ENCODE measurements at regions not wholly inside any gene's neighbourhood (a gene's known extent, or its start where the extent isn't known, plus 50 kb on each side); places are given as distances from the start of the nearest gene placed in this dataset.

DNA sequence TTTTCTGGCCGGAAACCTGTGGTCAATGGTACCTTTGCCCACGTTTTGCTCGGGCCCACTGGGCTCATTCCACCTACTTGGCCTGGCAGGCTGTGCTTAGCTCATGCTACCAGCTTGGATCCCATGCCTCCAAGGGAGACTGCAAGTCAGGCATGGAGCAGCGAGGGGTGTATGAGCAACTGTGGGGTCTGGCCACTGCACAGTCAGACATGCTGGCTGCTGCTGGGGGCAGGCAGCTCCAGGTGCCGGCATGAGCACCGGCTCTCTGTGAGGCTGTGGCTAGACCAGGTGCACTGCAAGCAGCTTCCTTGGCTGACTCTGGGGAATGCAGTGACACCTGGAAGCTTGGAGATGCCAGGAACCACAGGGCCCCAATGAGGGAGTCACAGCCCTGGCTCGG lies 161.1 kb upstream of the DUSP10 start:
- no peak overlapping the region for H3K4me3 ChIP-seq (ENCODE audit: control insufficient read depth, low read depth, low read length)
- DNase-seq (ENCODE audit: low read depth), result no peak
- TF ChIP-seq, protein P1, sequence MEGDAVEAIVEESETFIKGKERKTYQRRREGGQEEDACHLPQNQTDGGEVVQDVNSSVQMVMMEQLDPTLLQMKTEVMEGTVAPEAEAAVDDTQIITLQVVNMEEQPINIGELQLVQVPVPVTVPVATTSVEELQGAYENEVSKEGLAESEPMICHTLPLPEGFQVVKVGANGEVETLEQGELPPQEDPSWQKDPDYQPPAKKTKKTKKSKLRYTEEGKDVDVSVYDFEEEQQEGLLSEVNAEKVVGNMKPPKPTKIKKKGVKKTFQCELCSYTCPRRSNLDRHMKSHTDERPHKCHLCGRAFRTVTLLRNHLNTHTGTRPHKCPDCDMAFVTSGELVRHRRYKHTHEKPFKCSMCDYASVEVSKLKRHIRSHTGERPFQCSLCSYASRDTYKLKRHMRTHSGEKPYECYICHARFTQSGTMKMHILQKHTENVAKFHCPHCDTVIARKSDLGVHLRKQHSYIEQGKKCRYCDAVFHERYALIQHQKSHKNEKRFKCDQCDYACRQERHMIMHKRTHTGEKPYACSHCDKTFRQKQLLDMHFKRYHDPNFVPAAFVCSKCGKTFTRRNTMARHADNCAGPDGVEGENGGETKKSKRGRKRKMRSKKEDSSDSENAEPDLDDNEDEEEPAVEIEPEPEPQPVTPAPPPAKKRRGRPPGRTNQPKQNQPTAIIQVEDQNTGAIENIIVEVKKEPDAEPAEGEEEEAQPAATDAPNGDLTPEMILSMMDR (conservative IDR thresholded peaks at IDR 0.05; ENCODE audit: control insufficient read depth, insufficient read depth, low read depth, low read length), result no peak

DNA sequence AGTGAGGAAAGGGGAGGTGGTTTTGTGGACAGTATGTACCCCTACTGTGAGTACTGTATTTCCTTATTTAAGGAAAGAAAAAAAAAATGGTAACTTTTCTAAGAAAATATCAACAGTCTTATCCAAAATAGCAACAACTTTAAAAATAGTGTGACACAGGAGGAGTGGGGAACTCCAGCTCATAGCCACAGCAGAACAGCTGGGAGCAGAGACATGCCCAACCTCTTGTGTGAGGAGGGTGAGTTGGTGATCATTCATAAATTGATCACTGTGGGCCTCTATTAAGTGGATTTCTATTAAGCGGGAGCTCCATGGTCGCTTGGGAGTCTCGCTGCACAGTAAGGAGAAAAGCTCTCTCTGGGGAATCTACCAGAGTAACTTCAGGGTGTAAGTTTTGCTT lies 158.8 kb upstream of the DUSP10 start:
- TF ChIP-seq, protein P1 (conservative IDR thresholded peaks at IDR 0.05; ENCODE audit: control insufficient read depth, insufficient read depth, low read depth, low read length), result no peak
- no peak overlapping the region for H3K4me3 ChIP-seq (ENCODE audit: control insufficient read depth, low read depth, low read length)
- no peak for DNase-seq (ENCODE audit: low read depth)

DNA sequence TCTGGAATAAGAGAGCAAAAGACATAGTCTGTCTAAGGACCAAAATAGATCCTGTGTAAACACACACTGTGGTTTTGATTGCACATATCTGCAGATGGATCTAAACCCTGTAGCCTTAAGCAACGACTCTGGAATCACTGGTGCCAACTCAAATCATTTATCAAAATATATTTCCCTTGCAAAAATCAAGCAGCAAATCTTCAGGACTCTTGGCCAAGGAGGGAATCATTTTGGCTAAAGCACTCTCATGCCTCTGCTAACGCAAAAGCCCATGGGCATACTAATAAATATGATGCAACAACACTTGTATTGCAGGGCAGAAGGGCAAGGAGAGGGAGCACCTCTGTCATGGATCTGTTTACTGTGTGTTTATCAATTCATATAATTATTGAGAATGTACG lies 155.4 kb upstream of the DUSP10 start:
- H3K4me3 ChIP-seq (ENCODE audit: control insufficient read depth, low read depth, low read length), result no peak overlapping the region
- TF ChIP-seq, protein P1 (conservative IDR thresholded peaks at IDR 0.05; ENCODE audit: control insufficient read depth, insufficient read depth, low read depth, low read length), result no peak
- peak; percentile 70 for DNase-seq (ENCODE audit: low read depth)

DNA sequence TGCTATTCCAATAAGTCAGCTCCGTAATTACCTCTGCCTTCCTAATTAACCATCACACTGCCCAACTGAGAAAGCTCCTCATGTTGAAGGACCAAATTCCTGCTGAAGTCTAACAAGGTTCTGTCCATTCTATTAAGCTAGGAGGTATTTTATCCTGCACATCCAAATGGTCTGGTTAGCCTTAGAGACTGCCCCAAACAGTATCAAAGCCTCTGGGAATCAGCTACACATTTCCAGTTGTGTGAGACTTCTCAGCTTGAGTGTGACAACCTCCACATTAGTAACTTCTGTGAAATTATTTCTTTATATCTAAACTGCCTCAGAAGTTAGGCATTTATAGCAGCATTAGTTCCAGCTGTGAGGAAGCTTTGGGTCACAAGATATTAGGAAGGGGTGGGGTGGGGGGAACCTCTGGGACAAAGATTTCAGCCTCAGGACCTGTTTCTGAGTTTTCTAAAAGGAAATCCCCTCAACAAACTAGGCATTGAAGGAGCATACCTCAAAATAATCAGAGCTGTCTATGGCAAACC lies 150.5 kb upstream of the DUSP10 start:
- peak; percentile 21 for DNase-seq (ENCODE audit: low read depth)
- H3K4me3 ChIP-seq (ENCODE audit: control insufficient read depth, low read depth, low read length), result no peak overlapping the region
- TF ChIP-seq, protein P1 (conservative IDR thresholded peaks at IDR 0.05; ENCODE audit: control insufficient read depth, insufficient read depth, low read depth, low read length), result no peak

DNA sequence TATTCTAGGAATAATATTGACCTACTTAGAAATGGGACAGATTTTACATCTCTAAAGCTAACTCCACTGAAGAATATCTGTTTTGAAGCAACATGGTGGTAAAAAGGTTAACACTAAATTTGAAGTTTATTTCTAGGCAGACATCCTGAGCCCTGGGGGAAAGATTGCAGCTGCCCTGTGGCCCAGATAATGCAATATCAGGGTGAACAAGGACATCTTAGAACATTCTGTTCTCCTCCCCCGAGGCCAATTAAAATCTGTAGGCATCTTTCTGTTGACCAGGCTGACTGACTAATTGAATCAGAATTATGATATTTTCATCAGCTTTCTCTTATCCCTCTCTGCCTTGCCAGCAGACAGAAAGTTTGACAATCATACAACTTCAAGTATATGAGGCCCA lies 149.8 kb upstream of the DUSP10 start:
- DNase-seq (ENCODE audit: low read depth), result peak; percentile 92
- TF ChIP-seq, protein P1 (conservative IDR thresholded peaks at IDR 0.05; ENCODE audit: control insufficient read depth, insufficient read depth, low read depth, low read length), result no peak
- H3K4me3 ChIP-seq (ENCODE audit: control insufficient read depth, low read depth, low read length), result no peak overlapping the region

DNA sequence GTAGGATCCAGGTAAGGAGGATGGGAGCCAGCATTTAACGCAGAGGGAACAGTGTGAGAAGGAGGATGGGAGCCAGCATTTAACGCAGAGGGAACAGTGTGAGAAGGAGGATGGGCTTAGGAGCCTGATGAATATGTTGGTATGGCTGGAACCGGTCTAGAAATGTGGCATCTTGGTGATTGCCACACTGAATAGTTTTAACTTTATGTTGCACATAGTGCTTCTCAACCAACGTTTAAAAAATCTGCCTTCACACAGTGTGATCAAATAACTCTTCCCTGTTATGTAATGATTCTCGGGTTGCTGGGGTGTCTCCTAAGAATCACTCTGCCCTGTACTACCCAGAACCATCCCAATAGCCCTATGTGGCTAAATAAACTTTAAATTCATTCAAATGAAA lies 146.9 kb upstream of the DUSP10 start:
- H3K4me3 ChIP-seq (ENCODE audit: control insufficient read depth, low read depth, low read length), result no peak overlapping the region
- DNase-seq (ENCODE audit: low read depth), result no peak
- TF ChIP-seq, protein P1 (conservative IDR thresholded peaks at IDR 0.05; ENCODE audit: control insufficient read depth, insufficient read depth, low read depth, low read length), result no peak

DNA sequence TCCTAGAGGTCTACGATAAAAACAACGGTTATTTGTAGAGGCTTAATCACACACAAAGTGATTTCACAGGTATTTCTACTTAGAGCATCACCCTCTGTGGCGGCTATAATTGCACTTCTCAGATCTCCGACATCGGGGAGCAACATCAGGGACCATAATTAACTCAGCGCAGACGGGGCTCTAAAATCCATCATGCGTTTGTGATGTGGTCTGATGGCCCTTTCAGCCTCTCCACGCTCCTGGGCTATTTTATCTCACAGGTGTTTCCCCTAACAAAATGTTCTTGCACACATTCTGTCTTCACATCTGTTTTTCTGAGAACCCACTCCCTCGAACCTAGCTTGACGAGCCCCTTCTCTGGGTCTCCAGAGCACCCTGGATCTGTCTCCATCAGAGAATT lies 146.3 kb upstream of the DUSP10 start:
- H3K4me3 ChIP-seq (ENCODE audit: control insufficient read depth, low read depth, low read length), result no peak overlapping the region
- no peak for DNase-seq (ENCODE audit: low read depth)
- TF ChIP-seq, protein P1 (conservative IDR thresholded peaks at IDR 0.05; ENCODE audit: control insufficient read depth, insufficient read depth, low read depth, low read length), result no peak

Data from fibroblast of mammary gland (primary cell).